ENCODE measurements at regions not wholly inside any gene's neighbourhood (a gene's known extent, or its start where the extent isn't known, plus 50 kb on each side); places are given as distances from the start of the nearest gene placed in this dataset.

DNA sequence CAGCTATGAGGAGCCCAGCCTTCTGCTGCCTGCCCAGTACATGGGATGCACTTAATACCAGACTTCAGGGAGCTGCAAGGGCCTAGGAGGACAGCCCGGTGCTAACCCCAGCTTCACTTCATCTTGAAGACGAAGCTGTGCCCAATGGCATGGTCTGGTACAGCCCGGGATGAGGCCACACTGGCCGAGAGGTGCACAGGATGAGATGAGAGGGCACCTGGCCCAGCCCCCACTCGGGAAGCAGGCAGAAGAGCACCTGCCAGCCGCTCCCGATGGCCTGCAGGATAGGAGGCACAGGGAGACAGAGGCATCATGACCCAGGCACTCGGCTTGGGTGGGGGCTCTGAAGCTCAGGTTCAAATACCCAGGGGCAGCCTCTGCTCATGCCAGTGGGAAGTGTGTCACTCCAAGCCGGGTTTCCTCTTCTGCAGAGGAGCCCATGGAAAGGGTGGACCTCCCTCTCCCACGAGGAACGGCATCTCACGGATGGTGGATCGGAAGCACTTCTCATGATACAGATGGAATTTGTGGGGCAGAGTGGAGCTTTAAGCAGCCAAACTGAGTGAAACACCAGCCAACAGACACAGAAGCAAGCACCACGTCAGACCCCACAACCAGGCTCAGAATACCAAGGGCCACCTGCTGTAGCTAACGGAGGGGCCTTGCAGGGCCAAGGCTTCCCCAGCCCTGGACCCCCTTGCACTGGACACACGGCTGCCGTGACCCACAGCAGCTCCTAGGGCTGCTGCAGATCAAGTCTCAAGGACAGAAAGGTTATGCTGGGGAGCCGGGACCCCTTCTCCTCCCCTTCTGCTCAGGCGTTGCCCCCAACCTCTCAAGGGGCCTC, 875.2 kb downstream of the BRD1 start:
- DNase-seq: no peak

DNA sequence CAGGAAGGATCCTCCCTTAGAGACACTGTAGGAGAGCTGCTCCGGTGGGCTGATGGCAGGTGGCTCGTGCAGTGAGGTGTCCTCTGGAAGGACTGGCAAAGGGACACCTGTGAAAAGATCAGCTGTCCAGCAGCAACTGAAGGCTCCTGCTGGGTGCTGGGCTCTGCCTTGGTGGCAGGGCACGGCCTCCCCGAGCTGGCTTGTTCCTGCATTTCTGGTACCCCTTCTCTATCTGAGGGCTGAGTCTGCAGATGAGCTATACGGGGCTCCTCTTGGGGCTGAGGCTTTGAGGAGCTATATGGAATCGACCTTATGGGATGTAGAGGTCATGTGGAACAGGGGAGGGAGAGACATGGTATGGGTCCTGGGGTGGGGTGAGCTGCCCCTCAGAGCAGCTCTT, 875.8 kb downstream of the BRD1 start:
- DNase-seq: no peak

DNA sequence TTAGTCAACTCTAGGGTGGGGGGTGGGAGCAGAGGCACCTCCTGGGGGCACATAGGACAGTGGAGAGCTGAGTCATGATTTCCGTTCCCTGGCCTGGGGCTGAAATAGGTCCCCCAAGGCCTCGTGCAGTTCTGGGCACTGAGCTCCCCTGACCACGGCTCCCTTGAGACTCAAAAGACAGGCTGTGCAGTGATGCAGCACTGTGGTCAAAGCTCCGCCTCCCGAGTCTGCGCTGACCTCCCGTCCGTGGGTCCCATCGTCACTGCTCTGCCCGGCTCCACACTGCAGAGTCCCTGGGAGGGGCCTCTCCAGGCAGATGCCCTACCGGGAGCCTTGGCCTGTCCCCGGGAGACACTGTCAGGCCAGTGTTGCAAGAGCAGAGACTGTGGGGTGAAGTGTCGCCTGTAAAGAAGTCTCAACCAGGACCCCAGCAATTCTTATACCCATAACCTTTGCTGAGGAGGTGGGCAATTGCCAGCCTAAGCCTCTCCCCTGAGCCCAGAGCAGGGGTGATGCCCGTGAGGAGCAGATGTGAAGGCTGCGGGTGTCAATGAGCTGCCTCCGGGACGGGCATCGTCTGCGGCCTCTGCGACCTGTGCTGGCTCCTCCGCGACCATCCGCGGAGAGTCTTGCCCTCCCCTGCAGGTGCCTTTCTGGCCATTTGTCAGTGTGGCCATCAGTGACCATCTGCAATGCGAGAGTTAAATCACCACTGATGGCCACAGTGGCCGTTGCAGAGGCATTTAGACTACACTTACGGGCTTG, 877.3 kb downstream of the BRD1 start:
- DNase-seq: no peak

DNA sequence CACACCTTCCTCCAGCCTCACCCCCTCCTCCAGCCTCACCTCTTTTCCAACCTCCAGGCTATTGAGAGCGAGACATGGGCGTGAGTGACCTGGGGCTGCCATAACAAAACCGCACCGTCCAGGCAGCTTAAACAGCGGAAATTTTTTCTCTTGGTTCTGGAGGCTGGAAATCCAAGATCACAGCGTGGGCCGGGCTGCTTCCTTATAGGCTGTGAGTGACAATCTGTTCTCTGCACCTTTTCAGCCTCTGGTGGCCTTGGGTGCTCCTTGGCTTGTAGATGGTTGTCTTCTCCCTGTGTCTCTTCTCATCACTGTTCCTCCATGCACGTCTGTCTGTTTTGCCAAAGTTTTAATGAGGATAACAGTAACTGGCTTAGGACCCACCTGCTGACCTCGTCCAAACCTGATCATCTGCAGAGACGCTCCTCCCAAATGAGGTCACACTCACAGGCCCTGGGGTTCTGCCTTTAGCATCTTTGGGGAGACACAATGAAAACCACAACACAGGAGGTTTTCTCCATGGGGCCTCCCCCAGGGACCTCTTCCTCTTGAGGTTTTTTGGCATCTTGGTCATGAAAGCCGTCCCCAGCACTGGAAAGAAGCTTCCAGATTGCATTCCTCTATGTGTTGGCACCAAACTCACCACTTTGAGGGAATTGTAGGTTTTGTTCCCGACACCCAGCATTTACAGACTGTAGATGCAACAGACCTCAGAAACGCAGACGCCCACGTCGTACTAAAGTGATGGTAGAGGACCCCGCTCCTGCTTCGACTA, 878.1 kb downstream of the BRD1 start:
- DNase-seq: no peak

DNA sequence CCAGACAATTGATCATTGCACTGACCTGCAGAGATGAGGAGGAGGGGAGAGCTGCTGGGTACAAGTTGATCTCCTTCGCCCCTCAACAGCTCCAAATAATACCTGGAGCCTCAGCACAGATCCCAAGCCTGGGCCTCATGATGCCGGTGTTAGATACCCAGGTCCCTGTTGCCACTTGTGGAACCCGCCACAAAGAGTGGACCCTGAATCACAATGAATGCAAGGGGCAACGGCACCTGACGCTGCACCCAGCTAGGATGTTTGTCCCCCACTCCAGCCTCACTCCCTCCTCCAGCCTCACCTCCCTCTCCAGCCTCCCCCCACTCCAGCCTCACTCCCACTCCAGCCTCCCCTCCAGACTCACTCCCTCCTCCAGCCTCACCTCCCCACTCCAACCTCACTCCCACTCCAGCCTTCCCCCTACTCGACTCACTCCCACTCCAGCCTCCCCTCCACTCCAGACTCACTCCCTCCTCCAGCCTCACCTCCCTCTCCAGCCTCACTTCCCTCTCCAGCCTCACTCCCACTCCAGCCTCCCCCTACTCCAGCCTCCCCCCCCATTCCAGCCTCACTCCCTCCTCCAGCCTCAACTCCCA, 879.0 kb downstream of the BRD1 start:
- no peak for DNase-seq

- no peak for DNase-seq
Observed at GRCh38 chr22:48947636-48948035, 880.0 kb downstream of the BRD1 start.

- no peak for DNase-seq
Observed at GRCh38 chr22:48945621-48946458, 881.8 kb downstream of the BRD1 start.

GRCh38 chr22:48944751-48945620, 882.7 kb downstream of the BRD1 start:
- no peak for DNase-seq

DNA sequence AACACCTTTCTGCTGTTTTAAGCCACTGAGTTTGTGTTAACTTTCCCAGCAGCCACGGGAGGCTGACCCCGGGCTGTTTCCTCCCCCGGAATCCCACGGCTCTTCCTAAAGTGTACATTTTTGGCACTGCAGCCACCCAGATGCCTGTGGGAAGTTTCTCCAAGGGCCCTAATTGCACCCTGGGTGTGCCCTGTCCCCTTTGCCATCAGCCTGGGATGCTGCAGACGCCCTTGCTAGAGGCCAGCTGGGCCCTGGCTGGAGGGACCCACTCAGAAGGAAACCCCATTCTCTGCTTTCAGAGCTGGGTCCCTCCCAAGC, 883.3 kb downstream of the BRD1 start:
- no peak for DNase-seq

DNA sequence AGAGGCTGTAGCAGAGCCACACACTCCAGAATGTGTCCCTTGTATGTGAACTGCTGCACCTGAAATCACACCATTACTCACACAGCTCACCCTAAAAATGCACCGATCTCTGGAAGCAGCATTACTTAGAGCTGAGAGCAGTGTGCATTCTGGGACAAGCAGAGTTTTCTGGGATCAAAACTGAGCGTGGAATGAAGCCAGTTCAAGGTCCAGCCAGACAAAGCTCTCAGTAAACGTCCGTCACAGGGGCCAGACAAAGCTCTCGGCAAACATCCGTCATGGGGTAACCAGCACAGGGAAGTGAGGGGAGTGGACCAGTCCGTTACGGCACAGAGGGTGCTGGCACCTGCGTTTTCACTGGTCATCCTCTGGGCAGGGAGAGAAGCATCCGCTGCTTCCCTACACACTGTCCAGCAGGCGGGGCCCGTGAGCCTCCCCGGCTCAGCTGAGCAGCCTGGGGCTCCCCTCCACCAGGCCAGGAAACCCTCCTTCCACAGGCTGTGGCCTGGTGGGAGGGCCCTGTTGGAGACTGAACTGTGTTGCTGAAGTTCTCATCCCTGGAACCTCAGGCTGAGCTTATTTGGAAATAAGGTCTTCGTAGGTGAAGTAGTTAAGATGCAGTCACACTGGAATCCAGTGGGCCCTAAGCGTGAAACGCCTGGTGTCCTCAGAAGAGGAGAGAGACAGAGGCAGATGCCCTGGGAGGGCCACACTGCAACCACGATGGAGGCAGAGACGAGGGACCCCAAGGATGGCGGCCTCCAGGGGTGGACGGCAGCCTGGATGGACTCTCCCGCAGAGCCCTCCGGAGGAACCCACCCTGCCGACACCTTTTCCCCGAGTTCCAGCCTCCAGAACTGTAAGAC, 883.9 kb downstream of the BRD1 start:
- DNase-seq: no peak

- no peak for DNase-seq
Observed at GRCh38 chr22:48942698-48943566, 884.7 kb downstream of the BRD1 start.

DNA sequence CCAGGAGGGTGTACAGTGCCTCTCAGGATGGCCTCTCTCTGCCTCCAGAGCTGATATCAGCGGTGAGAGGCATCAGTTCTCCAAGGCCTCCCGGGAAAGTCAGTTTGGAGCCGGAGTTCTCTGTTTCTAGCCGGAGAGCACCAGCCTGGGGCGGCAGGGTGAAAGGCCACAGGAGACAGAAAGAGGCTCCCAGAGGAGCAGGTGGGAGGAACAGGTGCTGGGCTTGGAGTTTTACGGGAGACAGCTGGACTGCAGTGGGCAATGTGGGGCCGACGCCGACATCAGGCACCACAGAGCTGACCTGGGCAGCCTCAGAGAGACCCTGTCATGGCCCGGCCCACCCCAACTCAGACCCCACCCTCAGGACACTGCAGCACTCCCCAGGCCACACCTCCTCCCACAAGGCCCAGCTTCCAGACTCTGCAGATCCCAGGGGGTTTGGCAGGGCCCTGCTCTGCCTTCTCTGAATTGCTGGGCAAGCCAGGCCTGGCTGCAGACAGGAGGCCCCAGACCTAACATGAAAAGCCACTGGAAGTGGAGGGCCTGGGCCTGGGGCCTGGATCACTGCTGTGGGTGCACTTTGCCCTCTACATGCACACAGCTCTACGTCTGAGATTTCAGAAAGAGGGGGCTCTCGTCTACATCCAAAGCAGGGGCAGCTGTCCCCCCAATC, 885.6 kb downstream of the BRD1 start:
- no peak for DNase-seq

DNA sequence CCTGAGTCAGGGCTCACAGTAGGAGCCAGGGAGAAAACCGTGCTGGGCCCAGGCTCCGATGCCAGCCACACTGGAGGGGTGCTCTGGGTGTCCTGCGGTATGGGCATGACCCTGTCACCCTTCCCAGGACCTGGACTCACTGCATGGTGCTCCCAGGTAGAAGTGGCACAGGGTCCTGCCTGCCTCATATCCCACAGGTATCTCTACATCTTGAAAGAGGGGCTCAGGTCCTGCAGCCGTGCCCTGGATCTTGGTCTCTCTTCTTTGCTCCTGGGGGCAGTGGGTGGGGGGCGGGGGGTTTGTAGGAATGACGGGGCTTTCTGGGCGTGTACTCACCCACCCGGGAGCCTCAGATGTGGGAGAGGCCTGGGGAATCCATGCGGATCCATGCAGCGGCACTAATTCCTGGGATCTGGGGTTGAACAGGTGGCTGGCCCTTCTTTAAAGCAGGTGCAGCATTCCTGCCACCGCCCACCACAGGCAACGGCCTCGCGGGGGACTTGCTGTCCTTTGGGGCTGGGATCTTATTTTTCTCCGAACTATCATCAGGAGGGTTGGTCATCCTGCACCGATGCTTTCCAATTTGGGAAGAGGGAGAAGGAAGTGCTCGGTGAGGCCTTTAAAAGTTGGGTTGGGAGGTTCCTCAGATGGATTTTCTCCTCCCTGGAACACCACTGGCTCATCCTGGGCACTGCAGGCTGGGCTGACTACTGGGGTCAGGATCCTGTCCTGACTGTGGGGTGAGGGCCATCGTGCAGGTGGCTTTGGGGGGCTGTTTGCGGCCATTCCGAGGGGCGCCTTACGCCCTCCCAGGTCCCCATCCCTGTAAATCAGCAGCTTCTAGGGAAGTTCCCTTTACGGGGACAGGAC, 886.4 kb downstream of the BRD1 start:
- no peak for DNase-seq

DNA sequence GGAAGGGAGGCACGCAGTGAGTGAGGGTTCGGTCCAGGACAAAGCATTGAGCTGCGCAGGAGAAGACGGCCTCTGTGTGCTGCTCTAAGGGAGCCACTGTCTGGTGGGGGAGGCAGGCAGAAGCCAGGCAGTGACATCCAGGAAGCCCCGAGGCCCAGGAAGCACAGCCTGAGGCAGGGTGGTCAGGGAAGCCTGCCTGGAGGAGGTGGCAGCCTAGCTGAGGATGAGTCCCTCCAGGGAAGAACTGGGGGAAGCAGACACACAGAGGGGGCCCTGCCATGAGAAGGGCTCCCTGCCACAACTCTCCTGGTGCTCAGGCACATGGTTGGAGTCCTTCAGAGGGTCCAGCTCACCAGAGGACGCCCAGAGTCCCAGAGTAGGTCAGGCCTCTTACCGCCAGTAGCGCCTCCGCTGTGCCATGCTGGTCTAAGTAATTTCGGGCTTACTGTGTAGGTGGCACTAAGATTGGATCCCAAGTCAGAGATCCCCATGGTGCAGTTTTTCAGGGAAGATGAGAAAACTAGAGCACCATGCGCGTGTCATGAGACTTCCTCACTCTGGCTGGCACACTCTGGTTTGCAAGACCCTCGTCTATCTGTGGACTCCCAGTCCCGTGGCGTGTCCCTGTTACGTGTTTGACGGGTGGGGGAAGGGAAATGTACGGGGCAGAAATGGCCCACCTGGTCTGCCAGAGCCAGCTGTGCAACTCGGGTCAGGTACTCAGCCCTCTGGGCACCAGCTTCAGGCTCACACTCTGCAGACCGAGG, 887.2 kb downstream of the BRD1 start:
- DNase-seq: no peak

DNA sequence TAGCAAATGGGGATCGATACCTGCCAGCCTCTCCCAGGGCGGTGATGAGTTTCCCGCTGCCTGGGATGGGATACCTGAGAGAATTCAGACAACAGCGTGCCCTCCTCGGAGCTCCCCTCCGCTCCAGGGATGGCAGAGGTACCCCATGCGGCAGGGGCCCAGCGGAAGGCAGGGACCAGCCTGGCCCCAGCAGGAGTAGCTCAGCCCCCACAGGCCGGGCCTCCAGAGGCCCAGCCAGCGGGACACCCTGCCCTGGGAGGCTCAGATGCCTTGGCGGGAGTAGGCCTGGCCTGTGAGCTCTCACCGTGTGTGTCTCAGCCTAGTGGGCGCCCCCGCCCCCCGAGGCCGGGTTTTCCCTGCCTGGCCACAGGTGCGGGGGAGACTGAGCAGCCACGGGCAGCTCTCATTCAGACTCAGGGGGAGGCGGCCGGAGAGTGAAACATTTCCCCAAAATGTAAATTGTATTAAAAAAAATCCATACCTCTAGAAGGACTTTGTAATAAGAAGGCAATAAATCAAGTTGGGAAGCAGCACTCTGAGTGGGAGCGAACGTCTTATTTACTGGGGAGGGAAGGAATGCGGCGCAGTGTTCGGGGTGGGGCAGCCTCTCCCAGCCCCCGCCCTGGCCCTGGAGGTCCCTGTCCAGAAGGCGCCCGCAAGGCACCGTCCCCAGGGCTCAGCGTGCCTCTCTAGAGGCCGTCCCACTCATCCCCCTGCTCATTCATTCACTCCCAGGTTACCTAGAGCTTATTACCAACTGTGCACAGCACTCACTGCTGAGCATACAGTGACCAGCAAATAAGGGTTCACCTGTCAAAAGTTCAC, 888.0 kb downstream of the BRD1 start:
- DNase-seq: no peak

GRCh38 chr22:48938741-48939140, 888.9 kb downstream of the BRD1 start:
- DNase-seq: no peak
